ENCODE measurements at regions not wholly inside any gene's neighbourhood (a gene's known extent, or its start where the extent isn't known, plus 50 kb on each side); places are given as distances from the start of the nearest gene placed in this dataset.

DNA sequence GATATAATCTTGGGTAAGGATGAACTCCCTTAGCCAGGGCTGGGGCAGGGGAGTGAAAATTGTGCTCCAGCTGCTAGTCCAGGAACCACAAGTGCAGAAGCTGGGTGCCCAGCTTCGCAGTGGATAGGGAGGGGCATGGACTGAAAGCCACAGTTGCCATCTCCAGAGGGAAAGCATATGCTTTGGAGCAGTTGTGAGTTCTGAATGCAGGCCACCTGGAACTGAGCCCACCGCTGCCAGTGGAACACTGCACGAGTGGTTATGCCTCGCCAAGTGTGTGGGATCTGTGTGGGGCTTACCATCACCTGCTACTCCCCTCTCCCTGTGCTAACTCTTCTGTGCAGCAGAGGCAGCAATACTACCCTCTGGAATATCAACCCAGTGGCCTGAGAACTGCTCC is 158.4 kb upstream of the DPT start:
- TF ChIP-seq CTCF (conservative IDR thresholded peaks at IDR 0.05; ENCODE audit: low read depth, low read length) (no peak), EZH2 (IDR thresholded peaks at IDR 0.05; ENCODE audit: borderline replicate concordance, low read depth, low read length, poor library complexity, severe bottlenecking) (no peak)
